Colonic mucosa (tissue), 4 donors: ENCODE measurements at regions not wholly inside any gene's neighbourhood (a gene's known extent, or its start where the extent isn't known, plus 50 kb on each side); places are given as distances from the start of the nearest gene placed in this dataset.

Experiments used
- DNase-seq: peaks from one replicate; pipeline ENCODE4 v3.0.0-alpha.2; 2020
- H3K27ac ChIP-seq: fragments of 200-600 bp; one replicate; pipeline ENCODE4 v1.8.0; 2021
- H3K27me3 ChIP-seq: fragments of 200-600 bp; one replicate; pipeline ENCODE4 v1.8.0; 2021
- H3K36me3 ChIP-seq: fragments of 200-600 bp; one replicate; pipeline ENCODE4 v1.8.0; 2021
- H3K4me1 ChIP-seq: fragments of 200-600 bp; one replicate; pipeline ENCODE4 v1.8.0; 2021; ENCODE audit warnings: mild to moderate bottlenecking
- H3K4me3 ChIP-seq: fragments of 200-600 bp; one replicate; pipeline ENCODE4 v1.8.0; 2021
- H3K9ac ChIP-seq, 2 donors: one replicate each; pipeline ENCODE4 v1.7.0; 2013; ENCODE audit warnings: control low read depth in 2 of 2, low read depth in 2 of 2, low read length in 2 of 2
- H3K9me3 ChIP-seq: fragments of 200-600 bp; one replicate; pipeline ENCODE4 v1.8.0; 2021
- intact Hi-C: fragments of 100-400 bp; cut with DNase I; formaldehyde crosslinking; loops from one replicate; pipeline ENCODE4 v1.14.1; 2022
- TF ChIP-seq, protein P1 (sequence below): fragments of 200-600 bp; IDR thresholded peaks from one replicate; pipeline ENCODE4 v1.8.0; 2022; ENCODE audit warnings: antibody characterized with exemption, mild to moderate bottlenecking
- donor health status: healthy.
- donor health status: DM: no; HTN: no; CAD: no.
- donor health status: DM: no; HTN: no; CAD: no.

DNA sequence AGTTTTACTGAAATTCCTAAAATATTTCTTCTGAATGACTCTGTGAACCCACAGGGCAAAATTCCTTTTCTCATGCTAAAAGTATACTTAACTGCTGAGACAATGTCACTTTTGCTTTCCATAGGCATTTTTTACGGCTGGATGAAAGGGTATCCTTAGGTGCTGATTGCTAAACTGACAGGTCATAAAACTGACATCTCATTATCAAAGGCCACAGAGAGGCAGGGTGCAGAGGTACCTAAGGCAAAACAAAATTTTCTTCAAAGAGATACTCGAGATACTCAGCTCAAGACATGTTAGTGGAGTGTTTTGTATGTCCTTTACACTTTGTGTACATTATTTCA is 62.0 kb upstream of the WDR75 start:
- TF ChIP-seq, protein P1, sequence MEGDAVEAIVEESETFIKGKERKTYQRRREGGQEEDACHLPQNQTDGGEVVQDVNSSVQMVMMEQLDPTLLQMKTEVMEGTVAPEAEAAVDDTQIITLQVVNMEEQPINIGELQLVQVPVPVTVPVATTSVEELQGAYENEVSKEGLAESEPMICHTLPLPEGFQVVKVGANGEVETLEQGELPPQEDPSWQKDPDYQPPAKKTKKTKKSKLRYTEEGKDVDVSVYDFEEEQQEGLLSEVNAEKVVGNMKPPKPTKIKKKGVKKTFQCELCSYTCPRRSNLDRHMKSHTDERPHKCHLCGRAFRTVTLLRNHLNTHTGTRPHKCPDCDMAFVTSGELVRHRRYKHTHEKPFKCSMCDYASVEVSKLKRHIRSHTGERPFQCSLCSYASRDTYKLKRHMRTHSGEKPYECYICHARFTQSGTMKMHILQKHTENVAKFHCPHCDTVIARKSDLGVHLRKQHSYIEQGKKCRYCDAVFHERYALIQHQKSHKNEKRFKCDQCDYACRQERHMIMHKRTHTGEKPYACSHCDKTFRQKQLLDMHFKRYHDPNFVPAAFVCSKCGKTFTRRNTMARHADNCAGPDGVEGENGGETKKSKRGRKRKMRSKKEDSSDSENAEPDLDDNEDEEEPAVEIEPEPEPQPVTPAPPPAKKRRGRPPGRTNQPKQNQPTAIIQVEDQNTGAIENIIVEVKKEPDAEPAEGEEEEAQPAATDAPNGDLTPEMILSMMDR, result no peak
- no peak overlapping the region for H3K4me3 ChIP-seq
- H3K27me3 ChIP-seq, result no peaks in the 10 kb centered on the region
- H3K4me1 ChIP-seq, result no peaks in the 10 kb centered on the region
- H3K9me3 ChIP-seq, result no peaks in the 10 kb centered on the region
- DNase-seq, result no peak
- intact Hi-C loops, result no loop called here
- H3K27ac ChIP-seq, result no peak overlapping the region
- no peaks in the 10 kb centered on the region for H3K36me3 ChIP-seq
- no peak overlapping the region for H3K9ac ChIP-seq

DNA sequence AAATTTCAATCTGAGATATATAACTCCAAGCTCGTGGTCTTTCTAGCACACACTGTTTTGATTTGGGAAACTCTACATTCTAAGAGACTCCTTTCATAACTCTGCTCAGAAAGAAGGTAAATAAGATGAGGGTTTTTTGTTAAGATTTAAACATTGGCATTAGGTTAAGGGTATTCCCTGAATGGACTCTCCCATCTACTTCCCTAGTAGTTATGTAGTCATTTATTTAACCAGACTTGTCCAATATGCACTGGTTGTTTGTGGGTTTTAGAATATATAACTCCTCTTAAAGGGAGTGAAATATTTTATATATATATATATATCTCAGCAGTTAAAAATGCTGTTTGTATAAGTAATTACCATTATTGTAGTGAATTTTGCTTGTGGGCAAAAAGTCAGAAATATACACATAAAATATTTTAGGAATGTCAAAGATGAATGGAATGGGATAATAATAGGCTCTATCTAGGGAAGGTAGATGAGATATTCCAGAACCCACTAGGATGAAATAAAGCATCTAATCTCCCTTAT is 61.5 kb upstream of the WDR75 start:
- TF ChIP-seq, protein P1, result no peak
- Histone ChIP-seq H3K4me3 (no peak overlapping the region), H3K36me3 (no peaks in the 10 kb centered on the region), H3K4me1 (no peaks in the 10 kb centered on the region), H3K9ac (no peak overlapping the region), H3K9me3 (no peaks in the 10 kb centered on the region), H3K27me3 (no peaks in the 10 kb centered on the region), H3K27ac (no peak overlapping the region)
- no peak for DNase-seq
- intact Hi-C loops, result no loop called here

DNA sequence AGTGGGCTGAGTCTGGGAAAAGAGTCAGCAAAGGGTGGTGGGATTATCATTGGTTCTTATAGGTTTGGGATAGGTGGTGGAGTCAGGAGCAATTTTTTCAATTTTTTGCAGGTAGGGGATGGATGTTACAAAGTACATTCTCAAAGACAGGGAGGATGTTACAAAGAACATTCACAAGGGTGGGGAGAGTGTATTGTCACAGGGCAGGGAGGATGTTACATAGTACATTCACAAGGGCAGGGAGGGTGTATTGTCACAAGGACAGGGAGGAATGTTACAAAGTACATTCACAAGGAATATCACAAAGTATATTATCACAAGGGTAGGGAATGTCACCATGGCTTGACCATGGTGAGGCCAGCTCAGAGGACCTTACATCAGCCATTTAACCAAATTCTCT is 58.6 kb upstream of the WDR75 start:
- DNase-seq, result no peak
- Histone ChIP-seq H3K9me3 (no peaks in the 10 kb centered on the region), H3K4me3 (no peak overlapping the region), H3K36me3 (no peaks in the 10 kb centered on the region), H3K27ac (no peak overlapping the region), H3K27me3 (no peaks in the 10 kb centered on the region), H3K4me1 (no peaks in the 10 kb centered on the region), H3K9ac (no peak overlapping the region)
- intact Hi-C loops, result no loop called here
- TF ChIP-seq, protein P1, result no peak

DNA sequence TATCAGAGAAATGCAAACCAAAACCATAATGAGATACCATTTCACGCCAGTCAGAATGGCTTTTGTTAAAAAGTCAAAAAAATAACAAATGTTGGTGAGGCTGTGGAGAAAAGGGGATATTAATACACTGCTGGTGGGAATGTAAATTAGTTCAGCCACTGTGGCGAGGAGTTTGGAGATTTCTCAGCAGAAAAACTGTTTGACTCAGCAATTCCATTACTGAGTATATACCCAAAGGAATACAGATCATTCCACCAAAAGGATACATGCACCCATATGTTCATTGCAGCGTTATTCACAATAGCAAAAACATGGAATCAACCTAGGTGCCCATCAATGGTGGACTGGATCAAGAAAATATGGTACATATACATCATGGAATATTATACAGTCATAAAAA is 54.5 kb upstream of the WDR75 start:
- Histone ChIP-seq H3K27ac (no peak overlapping the region), H3K27me3 (no peaks in the 10 kb centered on the region), H3K9me3 (no peaks in the 10 kb centered on the region), H3K4me1 (no peaks in the 10 kb centered on the region), H3K36me3 (no peaks in the 10 kb centered on the region), H3K9ac (no peak overlapping the region), H3K4me3 (no peak overlapping the region)
- TF ChIP-seq, protein P1, result no peak
- no peak for DNase-seq
- intact Hi-C loops, result no loop called here

DNA sequence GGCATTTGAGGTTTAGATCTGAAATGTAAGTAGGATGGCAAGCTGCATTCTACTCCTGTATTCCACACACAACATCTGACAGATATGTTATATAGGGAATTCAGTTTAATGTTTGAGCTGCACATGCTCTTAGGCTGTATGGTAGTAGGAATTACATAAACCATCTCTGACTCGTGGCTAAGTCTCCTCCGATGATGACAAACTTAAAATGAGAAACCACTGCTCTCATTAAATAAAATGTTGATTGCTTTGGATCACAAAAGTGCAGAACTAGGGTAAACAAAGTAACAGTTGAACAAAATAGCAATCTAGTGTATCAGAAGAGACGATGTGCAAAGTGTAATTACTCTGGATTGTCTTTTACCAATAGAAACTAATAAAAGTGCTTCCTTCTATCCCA is 50.1 kb upstream of the WDR75 start:
- intact Hi-C loops, result no loop called here
- no peaks in the 10 kb centered on the region for H3K9me3 ChIP-seq
- H3K4me3 ChIP-seq, result no peak overlapping the region
- DNase-seq, result no peak
- no peak overlapping the region for H3K27ac ChIP-seq
- TF ChIP-seq, protein P1, result no peak
- no peaks in the 10 kb centered on the region for H3K36me3 ChIP-seq
- no peaks in the 10 kb centered on the region for H3K4me1 ChIP-seq
- H3K27me3 ChIP-seq, result no peaks in the 10 kb centered on the region
- no peak overlapping the region for H3K9ac ChIP-seq
